Erythroblast (primary cell): ENCODE measurements at regions not wholly inside any gene's neighbourhood (a gene's known extent, or its start where the extent isn't known, plus 50 kb on each side); places are given as distances from the start of the nearest gene placed in this dataset.

Experiments
- GATA1 ChIP-seq: IDR thresholded peaks from 2 replicates; pipeline ENCODE4 v1.6.1; 2011; ENCODE audit warnings: low read depth, mild to moderate bottlenecking, control low read depth, low read length, moderate library complexity
- POLR2A ChIP-seq: IDR thresholded peaks from 2 replicates; pipeline ENCODE4 v1.6.1; 2011; ENCODE audit warnings: mild to moderate bottlenecking, low read length

- TF ChIP-seq POLR2A (no peak), GATA1 (no peak)
Measured at GRCh38 chr12:118525216-118525615, 148.9 kb downstream of the SUDS3 start.
